Neuron (in vitro differentiated cells): ENCODE measurements at regions not wholly inside any gene's neighbourhood (a gene's known extent, or its start where the extent isn't known, plus 50 kb on each side); places are given as distances from the start of the nearest gene placed in this dataset.

Source experiments
- H2AFZ ChIP-seq: one replicate; pipeline ENCODE4 v1.6.1; 2013; ENCODE audit warnings: low read depth, mild to moderate bottlenecking, inconsistent platforms, low read length, moderate library complexity
- H3K27me3 ChIP-seq: one replicate; pipeline ENCODE4 v1.6.1; 2013; ENCODE audit warnings: low read length; ENCODE audit not compliant: insufficient read depth
- H3K36me3 ChIP-seq: one replicate; pipeline ENCODE4 v1.6.1; 2013; ENCODE audit warnings: low read length; ENCODE audit not compliant: insufficient read depth
- H3K4me1 ChIP-seq: one replicate; pipeline ENCODE4 v1.6.1; 2013; ENCODE audit warnings: low read length; ENCODE audit not compliant: insufficient read depth
- H3K4me3 ChIP-seq: 2 replicates; pipeline ENCODE4 v1.5.1; 2013; ENCODE audit warnings: mild to moderate bottlenecking, low read length, moderate library complexity
- H3K9me3 ChIP-seq: one replicate; pipeline ENCODE4 v1.6.1; 2013; ENCODE audit warnings: low read length

DNA sequence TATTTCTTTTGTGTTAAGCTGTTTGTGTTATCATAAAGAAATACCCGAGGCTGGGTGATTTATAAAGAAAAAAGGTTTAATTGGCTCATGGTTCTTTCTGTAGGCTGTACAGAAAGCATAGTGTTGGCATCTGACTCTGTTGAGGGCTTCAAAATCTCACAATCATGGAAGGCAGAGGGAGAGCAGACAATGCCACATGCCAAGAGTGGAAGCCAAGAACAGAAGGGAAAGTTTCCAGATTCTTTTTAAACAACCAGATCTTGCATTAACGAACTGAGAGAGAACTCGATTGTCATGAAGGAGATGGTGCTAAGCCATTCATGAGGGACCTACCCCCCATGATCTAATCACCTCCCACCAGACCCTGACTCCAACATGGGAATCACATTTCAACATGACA lies 290.1 kb downstream of the BMP2 start:
- Histone ChIP-seq H3K4me1 (no peaks in the 10 kb centered on the region), H3K9me3 (no peaks in the 10 kb centered on the region), H3K4me3 (no peak overlapping the region), H2AFZ (no peak overlapping the region), H3K27me3 (no peaks in the 10 kb centered on the region), H3K36me3 (no peaks in the 10 kb centered on the region)

DNA sequence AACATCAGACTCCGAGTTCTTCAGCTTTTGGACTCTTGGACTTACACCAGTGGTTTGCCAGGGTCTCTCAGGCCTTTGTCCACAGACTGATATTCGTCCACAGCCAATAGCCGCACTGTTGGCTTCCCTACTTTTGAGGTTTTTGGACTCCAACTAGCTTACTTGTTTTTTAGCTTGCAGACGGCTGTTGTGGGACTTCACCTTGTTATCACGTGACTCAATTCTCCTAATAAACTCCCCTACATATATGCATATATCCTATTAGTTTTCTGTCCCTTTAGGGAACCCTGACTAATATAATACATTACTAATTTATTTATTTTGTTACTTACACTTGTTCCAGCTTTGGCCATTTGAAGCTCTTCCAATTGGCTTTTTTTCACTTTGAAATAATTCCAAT lies 311.3 kb downstream of the BMP2 start:
- Histone ChIP-seq H3K36me3 (no peaks in the 10 kb centered on the region), H3K9me3 (no peaks in the 10 kb centered on the region), H3K27me3 (no peaks in the 10 kb centered on the region), H3K4me1 (no peaks in the 10 kb centered on the region), H3K4me3 (no peak overlapping the region), H2AFZ (no peak overlapping the region)

GRCh38 chr20:7080472-7080871 lies 313.0 kb downstream of the BMP2 start:
- Histone ChIP-seq H2AFZ (no peak overlapping the region), H3K4me3 (no peak overlapping the region)

GRCh38 chr20:7085467-7085866 lies 318.0 kb downstream of the BMP2 start:
- no peak overlapping the region for H3K4me3 ChIP-seq
- H3K9me3 ChIP-seq: no peaks in the 10 kb centered on the region
- no peaks in the 10 kb centered on the region for H3K36me3 ChIP-seq
- no peak overlapping the region for H2AFZ ChIP-seq
- H3K27me3 ChIP-seq: no peaks in the 10 kb centered on the region
- H3K4me1 ChIP-seq: no peaks in the 10 kb centered on the region

More at GRCh38 chr20:7080472-7080871, 313.0 kb downstream of the BMP2 start:
- Histone ChIP-seq H3K36me3 (no peaks in the 10 kb centered on the region), H3K27me3 (no peaks in the 10 kb centered on the region), H3K9me3 (no peaks in the 10 kb centered on the region), H3K4me1 (no peaks in the 10 kb centered on the region)

DNA sequence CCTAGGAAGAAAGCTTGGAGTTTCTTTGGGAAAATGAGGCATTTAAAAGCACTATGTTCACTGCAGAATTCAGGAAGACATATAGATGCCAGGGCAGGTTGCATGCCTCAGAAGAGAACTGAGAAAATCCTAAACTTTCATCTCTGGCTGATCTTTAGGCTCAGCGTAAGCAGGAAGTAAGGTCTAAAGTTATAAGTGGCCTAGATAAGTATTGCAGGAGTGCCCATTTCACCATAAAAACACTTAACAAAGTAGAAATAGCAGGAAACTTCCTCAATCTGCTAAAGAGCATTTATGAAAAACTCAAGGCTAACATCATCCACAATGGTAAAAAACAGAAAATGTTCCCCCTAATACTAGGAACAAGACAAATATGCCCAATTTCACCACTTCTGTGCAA lies 320.3 kb downstream of the BMP2 start:
- no peak overlapping the region for H3K4me3 ChIP-seq
- H3K4me1 ChIP-seq: no peaks in the 10 kb centered on the region
- no peak overlapping the region for H2AFZ ChIP-seq
- H3K36me3 ChIP-seq: no peaks in the 10 kb centered on the region
- no peaks in the 10 kb centered on the region for H3K27me3 ChIP-seq
- H3K9me3 ChIP-seq: no peaks in the 10 kb centered on the region

- no peaks in the 10 kb centered on the region for H3K36me3 ChIP-seq
- no peaks in the 10 kb centered on the region for H3K9me3 ChIP-seq
- H3K4me1 ChIP-seq: no peaks in the 10 kb centered on the region
- H2AFZ ChIP-seq: no peak overlapping the region
- no peak overlapping the region for H3K4me3 ChIP-seq
- H3K27me3 ChIP-seq: no peaks in the 10 kb centered on the region
Measured at GRCh38 chr20:7090001-7090400, 322.5 kb downstream of the BMP2 start.

DNA sequence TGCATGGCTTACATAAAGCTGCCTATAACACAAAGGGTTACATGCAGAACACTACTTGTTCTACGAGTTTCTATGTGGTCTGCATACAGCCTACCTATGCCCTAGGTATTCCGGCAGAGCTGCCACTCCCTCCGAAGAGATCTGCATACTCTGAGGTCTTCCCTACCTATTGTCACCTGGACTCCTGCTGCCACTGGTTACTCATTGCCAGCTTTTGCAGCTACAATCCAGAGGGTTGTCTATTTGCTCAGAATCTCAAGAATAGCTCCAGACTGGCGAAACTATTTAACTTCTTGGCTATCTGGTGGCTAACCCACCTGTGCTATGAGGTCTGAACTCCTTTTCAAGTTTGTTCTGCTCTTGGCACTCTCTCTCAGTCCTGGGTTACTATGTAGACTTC lies 323.3 kb downstream of the BMP2 start:
- no peak overlapping the region for H3K4me3 ChIP-seq
- H3K4me1 ChIP-seq: no peaks in the 10 kb centered on the region
- no peak overlapping the region for H2AFZ ChIP-seq
- H3K36me3 ChIP-seq: no peaks in the 10 kb centered on the region
- H3K27me3 ChIP-seq: no peaks in the 10 kb centered on the region
- H3K9me3 ChIP-seq: no peaks in the 10 kb centered on the region

DNA sequence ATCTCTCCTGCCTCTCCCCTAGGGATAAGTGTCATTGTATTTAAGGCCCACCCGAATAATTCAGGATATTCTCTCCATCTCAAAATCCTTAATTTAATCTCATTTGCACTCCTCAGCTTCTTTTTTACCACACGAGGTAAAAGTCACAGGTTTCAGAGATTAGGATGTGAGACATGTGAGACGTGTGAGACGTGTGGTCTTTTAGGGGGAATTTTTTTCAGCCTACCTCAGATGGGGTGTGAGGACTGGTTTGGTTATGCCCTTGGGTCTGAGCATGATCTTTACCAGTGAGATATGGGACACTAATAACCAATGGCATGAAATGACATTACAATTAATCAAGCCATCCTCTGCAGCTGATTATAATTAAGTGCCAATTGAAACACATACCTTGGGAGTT lies 324.2 kb downstream of the BMP2 start:
- Histone ChIP-seq H3K4me1 (no peaks in the 10 kb centered on the region), H3K4me3 (no peak overlapping the region), H3K27me3 (no peaks in the 10 kb centered on the region)

DNA sequence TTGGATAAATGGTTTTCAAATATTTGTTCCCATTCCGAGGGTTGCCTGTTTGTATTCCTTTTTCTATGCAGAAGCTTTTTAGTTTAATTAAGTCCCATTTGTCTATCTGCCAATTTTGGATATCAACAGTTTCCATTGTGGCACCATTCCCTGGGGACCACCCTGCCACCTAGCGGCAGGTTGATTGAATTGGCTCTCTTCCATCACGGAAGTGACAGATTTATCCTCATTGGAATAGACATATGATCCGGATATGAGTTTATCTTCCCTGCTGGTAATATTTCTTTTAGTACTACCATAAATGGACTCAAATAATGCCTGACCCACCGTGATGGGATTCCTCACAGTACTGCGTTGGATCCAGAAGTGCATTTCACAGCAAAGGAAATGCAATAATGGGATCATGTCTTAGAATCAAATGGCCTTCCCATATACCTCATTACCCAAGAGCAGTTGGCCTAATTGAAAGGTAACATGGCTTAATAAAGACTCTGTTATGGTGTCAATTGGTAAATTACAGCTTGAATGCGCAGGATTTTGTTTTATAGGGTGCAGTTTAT lies 327.0 kb downstream of the BMP2 start:
- H3K9me3 ChIP-seq: no peaks in the 10 kb centered on the region
- no peaks in the 10 kb centered on the region for H3K4me1 ChIP-seq
- H3K36me3 ChIP-seq: no peaks in the 10 kb centered on the region
- no peaks in the 10 kb centered on the region for H3K27me3 ChIP-seq
- H3K4me3 ChIP-seq: no peak overlapping the region
- no peak overlapping the region for H2AFZ ChIP-seq

More for the DNA sequence above, 324.2 kb downstream of the BMP2 start:
- Histone ChIP-seq H2AFZ (no peak overlapping the region), H3K9me3 (no peaks in the 10 kb centered on the region), H3K36me3 (no peaks in the 10 kb centered on the region)

DNA sequence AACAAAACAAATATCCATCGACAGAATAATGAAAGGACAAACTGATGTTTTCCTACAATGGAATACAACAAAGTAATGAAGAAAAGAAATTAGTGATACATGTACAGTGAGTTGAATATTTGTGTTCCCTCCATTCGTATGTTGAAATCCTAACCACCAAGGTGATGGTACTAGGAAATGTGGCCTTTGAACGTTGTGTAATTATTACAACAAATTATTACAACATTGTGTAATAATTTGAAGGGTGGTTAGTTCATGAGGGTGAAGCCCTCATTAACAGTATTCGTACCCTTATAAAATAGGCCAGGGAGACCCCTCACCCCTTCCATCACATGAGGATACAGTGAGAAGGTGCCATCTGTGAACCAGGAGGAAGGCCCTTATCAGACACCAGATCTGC lies 339.4 kb downstream of the BMP2 start:
- H3K9me3 ChIP-seq: no peaks in the 10 kb centered on the region

DNA sequence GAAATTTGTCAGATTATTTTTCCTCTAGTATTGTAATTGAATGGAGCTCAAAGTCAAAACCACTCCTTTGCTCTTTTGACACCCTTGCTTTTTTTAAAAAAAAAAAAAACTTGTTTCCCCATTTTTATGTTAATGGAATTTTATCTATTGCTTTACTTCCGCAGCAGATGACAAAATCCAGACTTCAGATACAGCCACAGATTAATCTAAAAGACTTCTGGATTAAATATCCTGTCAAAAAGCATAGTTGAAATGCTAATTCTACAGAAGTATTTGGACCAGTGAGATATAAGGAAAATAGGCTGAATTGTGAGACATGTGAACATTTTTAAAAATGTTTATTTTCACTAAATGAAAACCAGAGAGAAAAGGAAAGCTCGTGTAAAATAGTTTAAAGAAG lies 341.4 kb downstream of the BMP2 start:
- Histone ChIP-seq H3K9me3 (no peaks in the 10 kb centered on the region), H3K36me3 (no peaks in the 10 kb centered on the region), H3K27me3 (no peaks in the 10 kb centered on the region), H3K4me3 (no peak overlapping the region), H2AFZ (no peak overlapping the region), H3K4me1 (no peaks in the 10 kb centered on the region)

More for the DNA sequence above, 339.4 kb downstream of the BMP2 start:
- Histone ChIP-seq H3K36me3 (no peaks in the 10 kb centered on the region), H3K4me1 (no peaks in the 10 kb centered on the region), H2AFZ (no peak overlapping the region), H3K27me3 (no peaks in the 10 kb centered on the region), H3K4me3 (no peak overlapping the region)

DNA sequence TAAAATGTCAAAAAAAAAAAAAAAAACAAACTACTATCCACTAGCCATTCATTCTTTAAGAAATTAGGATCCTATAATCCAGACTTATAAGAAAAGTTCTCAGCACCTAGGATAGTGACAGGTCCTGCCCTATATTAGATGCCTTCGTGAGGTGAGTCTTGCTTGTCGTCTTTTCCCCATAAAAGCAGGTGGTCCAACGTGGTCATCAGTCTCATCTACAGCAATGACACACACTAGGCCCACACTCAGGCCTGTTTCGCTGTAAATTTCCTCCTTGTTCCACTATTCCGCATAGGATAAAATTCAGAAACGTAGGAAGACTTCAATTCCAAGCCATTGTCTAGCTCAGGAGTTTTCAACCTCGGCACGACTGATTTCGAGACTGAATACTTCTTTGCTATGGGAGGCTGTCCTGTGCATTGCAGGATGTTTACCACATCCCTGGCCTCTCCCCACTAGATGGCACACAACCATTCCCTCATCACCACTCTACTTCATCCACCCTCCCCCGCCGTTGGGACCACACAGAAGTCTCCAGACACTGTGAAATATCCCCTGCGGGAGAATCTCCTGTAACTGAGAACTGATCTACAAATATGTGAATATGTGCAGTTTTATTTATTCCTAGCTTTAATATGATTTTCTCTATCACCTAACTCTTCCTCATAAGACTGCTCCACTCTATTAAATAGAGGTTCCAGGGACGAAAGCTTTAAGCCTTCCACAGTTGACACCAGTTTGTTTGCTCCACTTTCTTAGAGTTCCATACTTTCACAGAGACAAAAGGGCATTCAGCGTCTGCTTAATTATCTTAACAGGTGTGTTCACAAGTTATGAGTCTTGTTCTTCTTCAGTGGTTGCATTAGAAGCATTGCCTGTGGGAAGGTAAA lies 346.3 kb downstream of the BMP2 start:
- Histone ChIP-seq H3K4me1 (no peaks in the 10 kb centered on the region), H2AFZ (no peak overlapping the region), H3K27me3 (no peaks in the 10 kb centered on the region), H3K36me3 (no peaks in the 10 kb centered on the region), H3K9me3 (no peaks in the 10 kb centered on the region), H3K4me3 (no peak overlapping the region)

- H2AFZ ChIP-seq: no peak overlapping the region
- H3K27me3 ChIP-seq: no peaks in the 10 kb centered on the region
- H3K9me3 ChIP-seq: no peaks in the 10 kb centered on the region
- no peaks in the 10 kb centered on the region for H3K36me3 ChIP-seq
- no peak overlapping the region for H3K4me3 ChIP-seq
- H3K4me1 ChIP-seq: no peaks in the 10 kb centered on the region
Measured at GRCh38 chr20:7123457-7123856, 356.0 kb downstream of the BMP2 start.
